Liver (tissue), 3 donors: ENCODE measurements at regions not wholly inside any gene's neighbourhood (a gene's known extent, or its start where the extent isn't known, plus 50 kb on each side); places are given as distances from the start of the nearest gene placed in this dataset.

ENCODE experiments used
- CTCF ChIP-seq: fragments of 150-350 bp; IDR thresholded peaks from 2 replicates; pipeline ENCODE4 v1.5.1; 2017; ENCODE audit warnings: improper control_type of control experiment, low read depth, low read length; ENCODE audit not compliant: missing input control
- RAD21 ChIP-seq, 2 donors: IDR thresholded peaks; 2 replicates each; pipeline ENCODE4 v1.6.1; 2016; ENCODE audit warnings: antibody characterized with exemption in 2 of 2, mild to moderate bottlenecking in 2 of 2
- YY1 ChIP-seq: IDR thresholded peaks from 2 replicates; pipeline ENCODE4 v1.6.1; 2016; ENCODE audit warnings: antibody characterized with exemption, mild to moderate bottlenecking
- donor health status: healthy.
- donor health status: healthy.

- TF ChIP-seq CTCF (no peak), YY1 (no peak), RAD21 (IDR thresholded peaks at IDR 0.05) (no peak)
These were observed 1658.0 kb downstream of the STIM2 start for GRCh38 chr4:28518561-28519165.
